Gastroesophageal sphincter (tissue), 4 donors: ENCODE measurements at regions not wholly inside any gene's neighbourhood (a gene's known extent, or its start where the extent isn't known, plus 50 kb on each side); places are given as distances from the start of the nearest gene placed in this dataset.

Source experiments
- ATAC-seq: fragments of 150-250 bp; one replicate; pipeline ENCODE4 v1.9.1; 2016; ENCODE audit warnings: mild to moderate bottlenecking, moderate library complexity
- H3K27ac ChIP-seq, 4 donors: fragments of 200-600 bp; sonication (generic) in 3 of 4; 1 replicate in 3 of 4; 2 replicates in 1 of 4; pipeline ENCODE4 v1.5.1; 2016 to 2019
- H3K27me3 ChIP-seq: fragments of 200-600 bp; sonication (generic); one replicate; pipeline ENCODE4 v1.5.1; 2019
- H3K36me3 ChIP-seq, 2 donors: fragments of 200-600 bp; sonication (generic); one replicate each; pipeline ENCODE4 v1.5.1; 2019; ENCODE audit warnings: control low read depth in 1 of 2
- H3K4me1 ChIP-seq, 3 donors: fragments of 200-600 bp; sonication (generic); 1 replicate in 2 of 3; 2 replicates in 1 of 3; pipeline ENCODE4 v1.5.1; 2016 to 2019; ENCODE audit warnings: control low read depth in 2 of 3
- H3K4me3 ChIP-seq, 2 donors: fragments of 200-600 bp; sonication (generic); one replicate each; pipeline ENCODE4 v1.5.1; 2019; ENCODE audit warnings: mild to moderate bottlenecking in 1 of 2, moderate library complexity in 1 of 2
- H3K9me3 ChIP-seq, 3 donors: fragments of 200-600 bp; sonication (generic); one replicate each; pipeline ENCODE4 v1.5.1; 2017 to 2019; ENCODE audit warnings: control low read depth in 2 of 3
- EP300 ChIP-seq: sonication (generic); formaldehyde crosslinking; IDR thresholded peaks from one replicate; pipeline ENCODE4 v1.6.1; 2017; ENCODE audit warnings: antibody characterized with exemption, mild to moderate bottlenecking
- POLR2A ChIP-seq, 2 donors: fragments of 450-650 bp; IDR thresholded peaks; one replicate each; pipeline ENCODE4 v1.6.1; 2017; ENCODE audit warnings: antibody characterized with exemption in 2 of 2, mild to moderate bottlenecking in 2 of 2, moderate library complexity in 1 of 2
- POLR2AphosphoS5 ChIP-seq: sonication (generic); formaldehyde crosslinking; IDR thresholded peaks from one replicate; pipeline ENCODE4 v1.6.1; 2017; ENCODE audit warnings: antibody characterized with exemption
- WGBS, 2 donors: methylation state at CpG; one replicate each; pipeline ENCODE4 v1.1.5; 2018; ENCODE audit warnings: low coverage in 1 of 2; 5-methylcytosine and 5-hydroxymethylcytosine counted together
- TF ChIP-seq, protein P1 (sequence below), 4 experiments: fragments of 200-600 bp in 2 of 4; fragments of 450-650 bp in 2 of 4; sonication (generic) in 1 of 4; IDR thresholded peaks; one replicate each; pipeline ENCODE4 v1.5.1; 2017 to 2019; ENCODE audit warnings: antibody characterized with exemption in 4 of 4, mild to moderate bottlenecking in 2 of 4, moderate library complexity in 2 of 4

DNA sequence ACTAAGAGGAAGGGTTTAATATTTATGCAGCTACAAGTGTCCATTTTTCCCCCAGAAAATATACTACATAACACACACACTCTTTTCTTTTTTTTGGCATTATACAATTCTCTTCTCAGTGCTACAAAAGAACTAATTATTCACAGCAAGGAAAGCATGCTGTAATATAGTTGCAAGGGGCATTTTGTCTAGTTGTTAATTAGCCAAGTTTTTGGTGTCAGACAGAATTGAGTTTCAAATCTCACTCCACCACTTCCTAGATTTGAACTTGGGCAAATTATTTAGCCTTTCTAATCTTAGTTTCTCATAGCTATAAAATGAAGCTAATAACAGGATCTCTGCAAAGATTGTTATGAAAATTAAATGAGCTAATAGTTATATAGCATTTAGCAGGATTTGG is 60.0 kb upstream of the VTCN1 start:
- TF ChIP-seq EP300, result no peak
- TF ChIP-seq POLR2A (IDR thresholded peaks at IDR 0.05), result no peak
- TF ChIP-seq, protein P1, sequence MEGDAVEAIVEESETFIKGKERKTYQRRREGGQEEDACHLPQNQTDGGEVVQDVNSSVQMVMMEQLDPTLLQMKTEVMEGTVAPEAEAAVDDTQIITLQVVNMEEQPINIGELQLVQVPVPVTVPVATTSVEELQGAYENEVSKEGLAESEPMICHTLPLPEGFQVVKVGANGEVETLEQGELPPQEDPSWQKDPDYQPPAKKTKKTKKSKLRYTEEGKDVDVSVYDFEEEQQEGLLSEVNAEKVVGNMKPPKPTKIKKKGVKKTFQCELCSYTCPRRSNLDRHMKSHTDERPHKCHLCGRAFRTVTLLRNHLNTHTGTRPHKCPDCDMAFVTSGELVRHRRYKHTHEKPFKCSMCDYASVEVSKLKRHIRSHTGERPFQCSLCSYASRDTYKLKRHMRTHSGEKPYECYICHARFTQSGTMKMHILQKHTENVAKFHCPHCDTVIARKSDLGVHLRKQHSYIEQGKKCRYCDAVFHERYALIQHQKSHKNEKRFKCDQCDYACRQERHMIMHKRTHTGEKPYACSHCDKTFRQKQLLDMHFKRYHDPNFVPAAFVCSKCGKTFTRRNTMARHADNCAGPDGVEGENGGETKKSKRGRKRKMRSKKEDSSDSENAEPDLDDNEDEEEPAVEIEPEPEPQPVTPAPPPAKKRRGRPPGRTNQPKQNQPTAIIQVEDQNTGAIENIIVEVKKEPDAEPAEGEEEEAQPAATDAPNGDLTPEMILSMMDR (IDR thresholded peaks at IDR 0.05), result no peak
- TF ChIP-seq POLR2AphosphoS5, result no peak
- no peak for ATAC-seq
- Histone ChIP-seq H3K4me1 (peaks cover 0 to 23% (median 6%) of the 10 kb centered on the region in 3 donors), H3K27me3 (no peaks in the 10 kb centered on the region), H3K9me3 (peaks cover 0 to 14% (median 0%) of the 10 kb centered on the region in 3 donors), H3K4me3 (no peak overlapping the region), H3K36me3 (no peaks in the 10 kb centered on the region), H3K27ac (no peak overlapping the region)

DNA sequence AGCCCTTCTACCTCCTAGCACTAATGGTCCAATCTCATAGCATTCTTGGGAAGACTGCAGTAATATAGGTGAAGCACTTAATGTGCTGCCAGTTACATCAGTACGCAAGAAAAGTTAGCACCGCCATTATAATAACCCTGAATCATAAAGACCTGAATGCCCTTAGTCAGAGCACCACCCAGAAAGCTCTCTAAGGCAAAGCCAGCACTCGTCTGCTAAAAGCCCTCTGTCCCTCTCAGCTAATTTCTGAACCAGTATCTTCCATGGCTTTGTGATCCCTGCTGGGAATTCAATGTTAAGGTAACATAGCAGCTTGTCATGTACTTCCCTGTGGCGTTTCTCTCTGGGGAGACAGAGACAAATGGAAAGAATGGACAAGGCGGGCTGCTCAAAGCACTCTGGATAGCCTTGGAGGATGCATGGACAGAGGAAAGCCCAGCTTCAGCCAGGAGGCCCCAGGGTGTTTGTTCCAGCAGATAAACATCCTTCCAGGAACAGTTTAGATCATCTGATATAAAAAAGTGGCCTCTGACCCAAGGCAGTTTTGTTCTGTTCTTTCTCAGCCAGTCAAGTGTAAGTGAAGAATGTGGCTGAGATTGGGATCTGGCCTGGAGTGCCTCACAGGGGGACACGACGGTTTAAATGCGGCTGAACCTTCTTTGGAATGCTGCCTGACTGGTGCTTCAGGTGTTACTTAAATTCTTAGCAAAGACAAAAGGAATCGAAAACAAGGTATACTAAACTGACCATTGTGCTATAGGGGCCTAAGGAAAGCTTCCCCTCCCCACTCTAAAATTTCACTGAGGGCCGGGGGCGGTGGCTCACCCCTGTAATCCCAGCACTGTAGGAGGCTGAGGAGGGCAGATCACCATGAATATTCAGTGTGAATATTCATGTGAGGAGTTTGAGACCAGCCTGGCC is 58.1 kb upstream of the VTCN1 start:
- Histone ChIP-seq H3K36me3 (no peaks in the 10 kb centered on the region), H3K4me1 (peaks cover 0 to 23% (median 6%) of the 10 kb centered on the region in 3 donors), H3K27me3 (no peaks in the 10 kb centered on the region), H3K9me3 (peaks cover 0 to 12% (median 0%) of the 10 kb centered on the region in 3 donors), H3K27ac (peak overlapping the region in 1 of 4 donors; percentile 23), H3K4me3 (no peak overlapping the region)
- 40 to 43% methylated on average over 9 of the region's 11 CpGs for WGBS, 2 donors
- TF ChIP-seq POLR2A (IDR thresholded peaks at IDR 0.05) (no peak), POLR2AphosphoS5 (no peak)
- TF ChIP-seq, protein P1 (IDR thresholded peaks at IDR 0.05), result no peak
- no peak for ATAC-seq

DNA sequence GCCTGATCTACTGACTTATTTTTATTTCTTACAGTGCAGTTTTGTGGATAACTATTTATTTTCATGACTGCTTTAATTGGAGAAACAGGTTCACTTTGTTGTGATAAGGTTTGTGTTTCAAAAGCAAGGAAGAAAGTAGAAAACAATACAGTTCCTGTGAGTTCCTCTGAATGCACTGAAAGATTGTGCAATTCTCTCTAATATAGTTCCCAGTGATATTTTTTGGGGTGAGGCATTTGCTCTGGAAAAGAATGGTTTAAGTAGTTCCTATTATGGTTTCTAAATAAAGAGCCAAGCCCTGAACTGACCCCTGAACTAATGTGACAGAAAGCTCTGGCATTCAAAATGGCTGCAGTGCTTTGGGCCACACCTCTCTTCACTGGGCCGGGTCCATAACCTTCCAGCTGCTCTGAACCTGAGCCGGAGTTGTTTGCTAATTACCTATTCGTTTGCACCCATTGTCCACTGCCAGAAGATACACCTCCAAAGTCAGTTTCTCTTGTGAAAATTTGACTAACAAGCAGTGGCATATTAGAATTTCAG is 56.6 kb upstream of the VTCN1 start:
- peak; percentile 22 for ATAC-seq
- TF ChIP-seq POLR2A (IDR thresholded peaks at IDR 0.05) (no peak), EP300 (no peak), POLR2AphosphoS5 (no peak)
- TF ChIP-seq, protein P1 (IDR thresholded peaks at IDR 0.05), result no peak
- no peaks in the 10 kb centered on the region for H3K9me3 ChIP-seq
- peaks cover 0 to 23% (median 6%) of the 10 kb centered on the region in 3 donors for H3K4me1 ChIP-seq
- H3K27ac ChIP-seq, result no peak overlapping the region
- H3K4me3 ChIP-seq, result no peak overlapping the region
- no peaks in the 10 kb centered on the region for H3K36me3 ChIP-seq
- H3K27me3 ChIP-seq, result no peaks in the 10 kb centered on the region
- 71 to 78% methylated on average over 3 of the region's 3 CpGs for WGBS, 2 donors

DNA sequence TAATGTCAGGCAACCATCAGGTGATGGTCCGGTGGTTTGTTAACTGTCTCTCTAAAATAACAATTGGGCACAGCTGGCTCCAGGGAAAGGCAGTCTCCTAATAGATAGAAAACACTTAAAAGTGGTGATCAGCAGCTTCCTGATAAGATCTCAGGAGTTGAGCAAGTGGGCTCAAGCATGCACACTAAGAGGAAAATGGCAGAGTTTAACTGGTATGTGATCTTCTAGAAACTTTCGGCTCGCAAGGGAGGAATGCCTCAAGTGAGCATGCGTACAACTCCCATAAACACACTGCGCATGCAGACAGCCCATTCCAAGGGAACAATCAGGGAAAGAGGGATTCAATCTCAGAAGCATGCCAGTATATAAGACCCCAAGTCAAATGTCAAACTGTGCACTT is 52.2 kb upstream of the VTCN1 start:
- no peak overlapping the region for H3K4me3 ChIP-seq
- ATAC-seq, result no peak
- TF ChIP-seq POLR2A (IDR thresholded peaks at IDR 0.05) (no peak), POLR2AphosphoS5 (no peak), EP300 (no peak)
- TF ChIP-seq, protein P1 (IDR thresholded peaks at IDR 0.05), result no peak
- 67 to 84% methylated on average over 4 of the region's 5 CpGs for WGBS, 2 donors
- H3K36me3 ChIP-seq, result no peaks in the 10 kb centered on the region
- H3K9me3 ChIP-seq, result peaks cover 0 to 4% (median 0%) of the 10 kb centered on the region in 3 donors
- H3K27ac ChIP-seq, result no peak overlapping the region
- H3K27me3 ChIP-seq, result no peaks in the 10 kb centered on the region
- peaks cover 0 to 10% (median 0%) of the 10 kb centered on the region in 3 donors for H3K4me1 ChIP-seq

DNA sequence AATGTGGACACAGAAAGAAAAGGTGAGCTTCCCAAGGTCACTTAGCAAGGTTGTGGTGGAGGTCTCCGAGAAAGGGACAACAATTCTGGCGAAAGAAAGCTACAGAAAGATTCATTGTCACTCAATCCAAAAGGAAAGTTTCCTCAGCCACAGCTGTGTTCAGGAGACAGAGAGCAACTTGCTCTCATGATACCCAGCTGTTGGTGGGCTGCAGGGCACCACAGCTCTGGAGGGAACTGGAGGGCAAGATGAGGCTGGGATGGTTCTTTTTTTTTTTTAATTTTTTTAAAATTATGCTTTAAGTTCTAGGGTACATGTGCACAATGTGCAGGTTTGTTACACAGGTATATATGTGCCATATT is 50.7 kb upstream of the VTCN1 start:
- WGBS, 2 donors, result 81 to 90% methylated on average over 2 of the region's 2 CpGs
- Histone ChIP-seq H3K27me3 (no peaks in the 10 kb centered on the region), H3K9me3 (peaks cover 0 to 4% (median 0%) of the 10 kb centered on the region in 3 donors), H3K4me3 (no peak overlapping the region), H3K27ac (no peak overlapping the region), H3K4me1 (no peaks in the 10 kb centered on the region), H3K36me3 (no peaks in the 10 kb centered on the region)
- TF ChIP-seq EP300 (no peak), POLR2A (IDR thresholded peaks at IDR 0.05) (no peak), POLR2AphosphoS5 (no peak)
- TF ChIP-seq, protein P1 (IDR thresholded peaks at IDR 0.05), result no peak
- no peak for ATAC-seq
